ENCODE measurements at regions not wholly inside any gene's neighbourhood (a gene's known extent, or its start where the extent isn't known, plus 50 kb on each side); places are given as distances from the start of the nearest gene placed in this dataset.

GRCh38 chr1:244234009-244234643 is 183.0 kb downstream of the ZBTB18 start:
- Histone ChIP-seq H3K9me3 (ENCODE audit: insufficient read depth, low read length) (no peaks in the 10 kb centered on the region), H3K36me3 (ENCODE audit: insufficient read depth, insufficient read length, low read length) (no peaks in the 10 kb centered on the region), H3K4me3 (ENCODE audit: insufficient read length, low read depth) (no peak overlapping the region), H3K27me3 (ENCODE audit: insufficient read depth, insufficient read length) (no peaks in the 10 kb centered on the region), H3K9ac (ENCODE audit: insufficient read length, low read depth) (no peak overlapping the region), H3K4me1 (ENCODE audit: insufficient read depth, insufficient read length) (peaks cover 9% of the 10 kb centered on the region)
- DNase-seq (ENCODE audit: low read depth, low spot score) = no peak
- no peak for TF ChIP-seq YY1 (IDR thresholded peaks at IDR 0.05; ENCODE audit: insufficient read depth, insufficient read length)
- TF ChIP-seq SUZ12 (IDR thresholded peaks at IDR 0.05; ENCODE audit: extremely low read depth, insufficient read depth, insufficient read length) = no peak
- no peak for TF ChIP-seq ZNF274 (IDR thresholded peaks at IDR 0.05; ENCODE audit: low read depth, low read length)

GRCh38 chr1:244235157-244235556 is 184.1 kb downstream of the ZBTB18 start:
- TF ChIP-seq YY1 (IDR thresholded peaks at IDR 0.05; ENCODE audit: insufficient read depth, insufficient read length) (no peak), ZNF274 (IDR thresholded peaks at IDR 0.05; ENCODE audit: low read depth, low read length) (no peak), SUZ12 (IDR thresholded peaks at IDR 0.05; ENCODE audit: extremely low read depth, insufficient read depth, insufficient read length) (no peak)
- Histone ChIP-seq H3K36me3 (ENCODE audit: insufficient read depth, insufficient read length, low read length) (no peaks in the 10 kb centered on the region), H3K9me3 (ENCODE audit: insufficient read depth, low read length) (no peaks in the 10 kb centered on the region), H3K27me3 (ENCODE audit: insufficient read depth, insufficient read length) (no peaks in the 10 kb centered on the region), H3K4me3 (ENCODE audit: insufficient read length, low read depth) (no peak overlapping the region), H3K9ac (ENCODE audit: insufficient read length, low read depth) (no peak overlapping the region), H3K4me1 (ENCODE audit: insufficient read depth, insufficient read length) (peaks cover 9% of the 10 kb centered on the region)
- DNase-seq (ENCODE audit: low read depth, low spot score) = no peak

- no peaks in the 10 kb centered on the region for H3K27me3 ChIP-seq (ENCODE audit: insufficient read depth, insufficient read length)
Observed at GRCh38 chr1:244236101-244236500, 185.0 kb downstream of the ZBTB18 start.

GRCh38 chr1:244236721-244237120 is 185.6 kb downstream of the ZBTB18 start:
- TF ChIP-seq SUZ12 (IDR thresholded peaks at IDR 0.05; ENCODE audit: extremely low read depth, insufficient read depth, insufficient read length) = no peak
- Histone ChIP-seq H3K4me3 (ENCODE audit: insufficient read length, low read depth) (no peak overlapping the region), H3K36me3 (ENCODE audit: insufficient read depth, insufficient read length, low read length) (no peaks in the 10 kb centered on the region), H3K4me1 (ENCODE audit: insufficient read depth, insufficient read length) (peaks cover 3% of the 10 kb centered on the region), H3K9ac (ENCODE audit: insufficient read length, low read depth) (no peak overlapping the region), H3K9me3 (ENCODE audit: insufficient read depth, low read length) (no peaks in the 10 kb centered on the region), H3K27me3 (ENCODE audit: insufficient read depth, insufficient read length) (no peaks in the 10 kb centered on the region)
- DNase-seq (ENCODE audit: low read depth, low spot score) = no peak

More at GRCh38 chr1:244236101-244236500, 185.0 kb downstream of the ZBTB18 start:
- no peaks in the 10 kb centered on the region for H3K9me3 ChIP-seq (ENCODE audit: insufficient read depth, low read length)
- TF ChIP-seq SUZ12 (IDR thresholded peaks at IDR 0.05; ENCODE audit: extremely low read depth, insufficient read depth, insufficient read length) = no peak
- no peak for TF ChIP-seq ZNF274 (IDR thresholded peaks at IDR 0.05; ENCODE audit: low read depth, low read length)
- TF ChIP-seq YY1 (IDR thresholded peaks at IDR 0.05; ENCODE audit: insufficient read depth, insufficient read length) = no peak
- H3K9ac ChIP-seq (ENCODE audit: insufficient read length, low read depth) = no peak overlapping the region
- H3K36me3 ChIP-seq (ENCODE audit: insufficient read depth, insufficient read length, low read length) = no peaks in the 10 kb centered on the region
- peaks cover 9% of the 10 kb centered on the region for H3K4me1 ChIP-seq (ENCODE audit: insufficient read depth, insufficient read length)
- no peak overlapping the region for H3K4me3 ChIP-seq (ENCODE audit: insufficient read length, low read depth)
- no peak for DNase-seq (ENCODE audit: low read depth, low spot score)

GRCh38 chr1:244237445-244237844 is 186.4 kb downstream of the ZBTB18 start:
- H3K4me3 ChIP-seq (ENCODE audit: insufficient read length, low read depth) = no peak overlapping the region
- H3K4me1 ChIP-seq (ENCODE audit: insufficient read depth, insufficient read length) = no peaks in the 10 kb centered on the region
- H3K9ac ChIP-seq (ENCODE audit: insufficient read length, low read depth) = no peak overlapping the region
- no peaks in the 10 kb centered on the region for H3K9me3 ChIP-seq (ENCODE audit: insufficient read depth, low read length)
- no peaks in the 10 kb centered on the region for H3K36me3 ChIP-seq (ENCODE audit: insufficient read depth, insufficient read length, low read length)
- TF ChIP-seq YY1 (IDR thresholded peaks at IDR 0.05; ENCODE audit: insufficient read depth, insufficient read length) = no peak
- no peak for TF ChIP-seq SUZ12 (IDR thresholded peaks at IDR 0.05; ENCODE audit: extremely low read depth, insufficient read depth, insufficient read length)
- no peak for TF ChIP-seq ZNF274 (IDR thresholded peaks at IDR 0.05; ENCODE audit: low read depth, low read length)
- no peak for DNase-seq (ENCODE audit: low read depth, low spot score)
- H3K27me3 ChIP-seq (ENCODE audit: insufficient read depth, insufficient read length) = no peaks in the 10 kb centered on the region

- Histone ChIP-seq H3K4me3 (ENCODE audit: insufficient read length, low read depth) (no peak overlapping the region), H3K36me3 (ENCODE audit: insufficient read depth, insufficient read length, low read length) (no peaks in the 10 kb centered on the region), H3K9me3 (ENCODE audit: insufficient read depth, low read length) (no peaks in the 10 kb centered on the region), H3K27me3 (ENCODE audit: insufficient read depth, insufficient read length) (no peaks in the 10 kb centered on the region), H3K4me1 (ENCODE audit: insufficient read depth, insufficient read length) (no peaks in the 10 kb centered on the region), H3K9ac (ENCODE audit: insufficient read length, low read depth) (no peak overlapping the region)
- no peak for TF ChIP-seq YY1 (IDR thresholded peaks at IDR 0.05; ENCODE audit: insufficient read depth, insufficient read length)
- DNase-seq (ENCODE audit: low read depth, low spot score) = no peak
Observed at GRCh38 chr1:244239261-244239770, 188.2 kb downstream of the ZBTB18 start.

- Histone ChIP-seq H3K36me3 (ENCODE audit: insufficient read depth, insufficient read length, low read length) (no peaks in the 10 kb centered on the region), H3K27me3 (ENCODE audit: insufficient read depth, insufficient read length) (no peaks in the 10 kb centered on the region), H3K9me3 (ENCODE audit: insufficient read depth, low read length) (no peaks in the 10 kb centered on the region), H3K4me3 (ENCODE audit: insufficient read length, low read depth) (no peak overlapping the region), H3K9ac (ENCODE audit: insufficient read length, low read depth) (no peak overlapping the region), H3K4me1 (ENCODE audit: insufficient read depth, insufficient read length) (no peaks in the 10 kb centered on the region)
- DNase-seq (ENCODE audit: low read depth, low spot score) = no peak
- TF ChIP-seq SUZ12 (IDR thresholded peaks at IDR 0.05; ENCODE audit: extremely low read depth, insufficient read depth, insufficient read length) (no peak), ZNF274 (IDR thresholded peaks at IDR 0.05; ENCODE audit: low read depth, low read length) (no peak), YY1 (IDR thresholded peaks at IDR 0.05; ENCODE audit: insufficient read depth, insufficient read length) (no peak)
Observed at GRCh38 chr1:244241438-244241837, 190.4 kb downstream of the ZBTB18 start.

Measured in NT2/D1 (cell line).